Fibroblast of lung (primary cell): ENCODE measurements at regions not wholly inside any gene's neighbourhood (a gene's known extent, or its start where the extent isn't known, plus 50 kb on each side); places are given as distances from the start of the nearest gene placed in this dataset.

ENCODE experiments used
- CTCF ChIP-seq, 2 donors: IDR thresholded peaks in 1 of 2; conservative IDR thresholded peaks in 1 of 2; 1 replicate in 1 of 2; 2 replicates in 1 of 2; pipeline ENCODE4 v1.5.1; 2011 to 2012; ENCODE audit warnings: low read length in 2 of 2, control low read depth in 1 of 2, inconsistent platforms in 1 of 2, low read depth in 1 of 2, mild to moderate bottlenecking in 1 of 2
- EZH2 ChIP-seq: IDR thresholded peaks from 2 replicates; pipeline ENCODE4 v1.5.1; 2012; ENCODE audit warnings: low read length, control low read depth, mild to moderate bottlenecking; ENCODE audit errors: missing control alignments

GRCh38 chr6:121791396-121792315 is 356.2 kb downstream of the GJA1 start:
- TF ChIP-seq CTCF (conservative IDR thresholded peaks at IDR 0.05 in 1 of 2, IDR thresholded peaks at IDR 0.05 in 1 of 2; ENCODE audit: low read depth in 1 of 2, low read length in 2 of 2) (no peak), EZH2 (no peak)
